WERI-Rb-1 (cell line): ENCODE measurements at regions not wholly inside any gene's neighbourhood (a gene's known extent, or its start where the extent isn't known, plus 50 kb on each side); places are given as distances from the start of the nearest gene placed in this dataset.

Source experiments
- DNase-seq: peaks from one replicate; pipeline ENCODE4 v3.0.0-alpha.2; 2020
- H3K27ac ChIP-seq: fragments of 250-450 bp; sonication (Bioruptor Pico); 2 replicates; pipeline ENCODE4 v1.5.1; 2020; ENCODE audit warnings: mild to moderate bottlenecking, moderate library complexity
- H3K27me3 ChIP-seq: fragments of 250-450 bp; sonication (Bioruptor Pico); 2 replicates; pipeline ENCODE4 v1.5.1; 2021; ENCODE audit warnings: mild to moderate bottlenecking, low read depth, moderate library complexity; ENCODE audit not compliant: insufficient read depth, severe bottlenecking
- H3K36me3 ChIP-seq: fragments of 250-450 bp; sonication (Bioruptor Pico); 2 replicates; pipeline ENCODE4 v1.5.1; 2020; ENCODE audit warnings: mild to moderate bottlenecking, moderate library complexity
- H3K4me3 ChIP-seq: 2 replicates; pipeline ENCODE4 v1.5.1; 2011; ENCODE audit warnings: low read depth, mild to moderate bottlenecking, control low read depth, low read length
- H3K9me3 ChIP-seq: fragments of 250-450 bp; sonication (Bioruptor Pico); 2 replicates; pipeline ENCODE4 v1.5.1; 2021; ENCODE audit warnings: mild to moderate bottlenecking, moderate library complexity; ENCODE audit not compliant: severe bottlenecking
- CTCF ChIP-seq: IDR thresholded peaks from 2 replicates; pipeline ENCODE4 v1.5.1; 2011; ENCODE audit warnings: low read depth, mild to moderate bottlenecking, control low read depth, inconsistent platforms, low read length

DNA sequence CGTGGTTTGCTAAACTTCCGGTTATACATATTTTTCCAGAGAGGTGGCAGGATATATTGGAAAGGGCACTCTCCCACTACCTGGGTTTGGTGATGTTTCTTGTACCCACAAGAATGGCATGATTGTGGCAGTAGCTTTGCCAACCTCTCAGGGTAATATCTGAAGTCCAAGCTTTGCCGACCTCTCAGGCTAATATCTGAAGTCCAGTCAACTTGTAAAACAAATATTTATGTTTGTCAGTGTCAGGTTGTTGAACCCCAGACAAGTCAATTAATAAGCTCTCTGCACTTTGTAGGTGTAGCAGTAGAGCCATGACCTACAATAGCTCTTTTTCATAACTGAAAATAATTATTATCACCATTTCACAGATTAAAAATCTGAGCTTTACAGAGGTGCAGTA, 167.0 kb downstream of the POU4F1 start:
- Histone ChIP-seq H3K4me3 (no peak overlapping the region), H3K36me3 (no peaks in the 10 kb centered on the region), H3K9me3 (no peaks in the 10 kb centered on the region), H3K27ac (no peak overlapping the region), H3K27me3 (no peaks in the 10 kb centered on the region)
- TF ChIP-seq CTCF = no peak
- DNase-seq = no peak

DNA sequence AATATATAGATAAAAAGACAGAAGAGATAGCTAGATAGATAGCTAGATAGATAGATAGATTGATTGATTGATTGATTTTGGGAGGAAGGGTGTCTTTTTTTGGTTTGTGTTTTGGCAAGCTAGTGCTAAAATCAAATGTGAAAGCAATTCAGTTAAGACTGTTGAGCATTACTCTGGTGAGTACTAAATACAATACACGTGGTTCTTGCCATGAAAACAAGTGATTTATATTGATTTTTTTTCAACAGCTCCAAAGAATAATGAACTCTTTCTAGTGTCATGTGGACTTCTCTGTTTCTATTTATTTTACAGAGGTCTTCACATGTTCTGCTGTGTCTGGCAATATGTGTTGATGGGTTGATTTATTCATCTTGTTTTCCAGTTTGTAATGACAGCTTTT, 172.0 kb downstream of the POU4F1 start:
- TF ChIP-seq CTCF = no peak
- H3K27ac ChIP-seq = no peak overlapping the region
- DNase-seq = no peak
- H3K4me3 ChIP-seq = no peak overlapping the region
- H3K27me3 ChIP-seq = no peaks in the 10 kb centered on the region
- no peaks in the 10 kb centered on the region for H3K36me3 ChIP-seq
- no peaks in the 10 kb centered on the region for H3K9me3 ChIP-seq

- no peaks in the 10 kb centered on the region for H3K36me3 ChIP-seq
- TF ChIP-seq CTCF = no peak
- no peaks in the 10 kb centered on the region for H3K27me3 ChIP-seq
- DNase-seq = no peak
- H3K27ac ChIP-seq = no peak overlapping the region
- no peak overlapping the region for H3K4me3 ChIP-seq
- no peaks in the 10 kb centered on the region for H3K9me3 ChIP-seq
These were observed 172.5 kb downstream of the POU4F1 start for GRCh38 chr13:78430811-78431210.

DNA sequence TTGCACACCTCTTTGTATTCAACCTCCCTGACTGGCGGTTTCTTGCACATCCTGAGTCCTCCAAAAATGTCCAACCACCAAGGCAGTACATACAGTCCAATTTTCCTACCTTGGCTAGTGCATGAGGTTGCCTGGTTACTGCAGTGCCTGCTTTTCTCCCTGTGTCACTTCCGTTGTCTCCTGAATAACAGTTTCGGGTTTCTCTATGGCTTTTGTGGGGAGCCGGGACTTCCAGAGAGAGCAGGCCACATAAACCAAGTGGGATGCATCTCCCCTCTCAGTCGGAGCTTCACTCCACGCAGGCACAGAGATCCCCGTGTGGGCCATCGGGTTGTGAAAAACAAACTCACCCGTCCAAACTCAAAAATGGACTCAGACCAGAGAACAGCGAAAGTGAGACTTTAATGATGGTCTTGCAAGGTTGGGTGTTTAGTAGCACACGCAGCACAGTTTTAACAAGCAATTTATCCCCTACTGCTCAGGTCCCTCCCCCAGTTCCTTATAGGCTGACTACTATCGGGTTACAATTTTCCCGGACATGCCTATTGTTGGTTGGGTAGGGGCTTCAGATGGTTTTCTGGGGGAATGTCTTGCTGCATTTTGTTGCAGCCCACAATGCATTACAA, 173.1 kb downstream of the POU4F1 start:
- no peak for DNase-seq
- TF ChIP-seq CTCF = no peak
- Histone ChIP-seq H3K27ac (no peak overlapping the region), H3K9me3 (no peaks in the 10 kb centered on the region), H3K27me3 (no peaks in the 10 kb centered on the region), H3K36me3 (no peaks in the 10 kb centered on the region), H3K4me3 (no peak overlapping the region)

- Histone ChIP-seq H3K4me3 (no peak overlapping the region), H3K27ac (no peak overlapping the region), H3K36me3 (no peaks in the 10 kb centered on the region), H3K9me3 (no peaks in the 10 kb centered on the region), H3K27me3 (no peaks in the 10 kb centered on the region)
- DNase-seq = no peak
- no peak for TF ChIP-seq CTCF
These were observed 174.7 kb downstream of the POU4F1 start for GRCh38 chr13:78428646-78429045.

- no peak overlapping the region for H3K27ac ChIP-seq
- no peaks in the 10 kb centered on the region for H3K27me3 ChIP-seq
- no peak for DNase-seq
- H3K36me3 ChIP-seq = no peaks in the 10 kb centered on the region
- TF ChIP-seq CTCF = no peak
- H3K4me3 ChIP-seq = no peak overlapping the region
- no peaks in the 10 kb centered on the region for H3K9me3 ChIP-seq
These were observed 177.2 kb downstream of the POU4F1 start for GRCh38 chr13:78426183-78426582.
